ENCODE measurements at regions not wholly inside any gene's neighbourhood (a gene's known extent, or its start where the extent isn't known, plus 50 kb on each side); places are given as distances from the start of the nearest gene placed in this dataset.

DNA sequence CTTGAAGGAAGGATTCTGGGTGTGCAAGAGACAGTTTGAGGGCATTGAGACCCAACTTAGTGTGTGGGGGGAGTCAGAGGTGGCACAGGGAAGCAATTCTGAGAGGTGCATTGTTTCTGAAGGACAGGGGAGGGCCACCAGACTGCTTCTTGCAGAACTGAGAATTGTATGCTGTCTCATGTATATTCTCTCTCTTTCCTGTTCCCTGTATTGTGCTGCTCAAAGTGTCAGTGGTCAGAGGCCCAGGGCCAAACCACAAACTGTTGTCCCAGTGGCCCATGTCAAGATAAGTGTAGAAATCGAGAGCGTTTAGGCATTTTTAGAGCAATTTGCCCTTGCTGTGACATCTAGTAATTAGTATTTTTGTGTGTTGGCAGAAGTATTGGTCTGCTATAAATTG, 567.1 kb downstream of the EDEM1 start (continued):
- TF ChIP-seq, protein P1, sequence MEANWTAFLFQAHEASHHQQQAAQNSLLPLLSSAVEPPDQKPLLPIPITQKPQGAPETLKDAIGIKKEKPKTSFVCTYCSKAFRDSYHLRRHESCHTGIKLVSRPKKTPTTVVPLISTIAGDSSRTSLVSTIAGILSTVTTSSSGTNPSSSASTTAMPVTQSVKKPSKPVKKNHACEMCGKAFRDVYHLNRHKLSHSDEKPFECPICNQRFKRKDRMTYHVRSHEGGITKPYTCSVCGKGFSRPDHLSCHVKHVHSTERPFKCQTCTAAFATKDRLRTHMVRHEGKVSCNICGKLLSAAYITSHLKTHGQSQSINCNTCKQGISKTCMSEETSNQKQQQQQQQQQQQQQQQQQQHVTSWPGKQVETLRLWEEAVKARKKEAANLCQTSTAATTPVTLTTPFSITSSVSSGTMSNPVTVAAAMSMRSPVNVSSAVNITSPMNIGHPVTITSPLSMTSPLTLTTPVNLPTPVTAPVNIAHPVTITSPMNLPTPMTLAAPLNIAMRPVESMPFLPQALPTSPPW (CRISPR knock-in tag; IDR thresholded peaks at IDR 0.05), result peak; percentile 16; the same call in 1 of the 2 replicates
- TF ChIP-seq RCOR1 (IDR thresholded peaks at IDR 0.05; ENCODE audit: borderline replicate concordance in 1 of 2, low read depth in 2 of 2, low read length in 2 of 2) (peak in 1 of 2 experiments; percentile 76; a peak in 1 of 4 replicates), MCM7 (IDR thresholded peaks at IDR 0.05) (no peak), ZFP36 (IDR thresholded peaks at IDR 0.05; ENCODE audit: low read depth, low read length, partially characterized antibody) (no peak), FOSL1 (tag; conservative IDR thresholded peaks at IDR 0.05) (0 out of 2 replicates have a peak, but pooled peaks have one; percentile 19), ZNF75A (CRISPR knock-in tag; IDR thresholded peaks at IDR 0.05) (no peak), HSF4 (CRISPR knock-in tag; IDR thresholded peaks at IDR 0.05; ENCODE audit: borderline replicate concordance) (no peak)
- TF ChIP-seq, protein P2, sequence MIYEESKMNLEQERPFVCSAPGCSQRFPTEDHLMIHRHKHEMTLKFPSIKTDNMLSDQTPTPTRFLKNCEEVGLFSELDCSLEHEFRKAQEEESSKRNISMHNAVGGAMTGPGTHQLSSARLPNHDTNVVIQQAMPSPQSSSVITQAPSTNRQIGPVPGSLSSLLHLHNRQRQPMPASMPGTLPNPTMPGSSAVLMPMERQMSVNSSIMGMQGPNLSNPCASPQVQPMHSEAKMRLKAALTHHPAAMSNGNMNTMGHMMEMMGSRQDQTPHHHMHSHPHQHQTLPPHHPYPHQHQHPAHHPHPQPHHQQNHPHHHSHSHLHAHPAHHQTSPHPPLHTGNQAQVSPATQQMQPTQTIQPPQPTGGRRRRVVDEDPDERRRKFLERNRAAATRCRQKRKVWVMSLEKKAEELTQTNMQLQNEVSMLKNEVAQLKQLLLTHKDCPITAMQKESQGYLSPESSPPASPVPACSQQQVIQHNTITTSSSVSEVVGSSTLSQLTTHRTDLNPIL (CRISPR knock-in tag; IDR thresholded peaks at IDR 0.05), result no peak

DNA sequence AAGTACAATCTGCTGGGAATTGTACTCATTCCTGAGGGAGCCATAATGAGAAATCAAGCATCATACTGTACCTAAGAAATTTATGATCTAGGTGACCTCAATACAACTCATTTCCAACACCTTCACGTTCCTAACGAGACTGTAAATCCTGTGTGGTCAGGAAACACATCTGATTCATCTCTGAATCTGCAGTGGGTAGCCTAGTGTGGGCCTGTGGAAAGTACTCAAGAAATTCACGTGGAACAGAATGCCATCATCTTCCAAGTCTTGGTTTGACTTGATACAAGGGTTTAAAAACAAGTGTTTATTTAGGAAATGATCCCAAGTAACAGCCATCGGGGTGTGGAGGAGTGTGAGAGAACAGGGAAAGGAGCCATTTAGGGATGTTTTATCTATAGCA, 568.9 kb downstream of the EDEM1 start:
- H3K27ac ChIP-seq (ENCODE audit: extremely low read depth, low read depth, low read length), result no peak overlapping the region
- in situ Hi-C loops (cut with MboI) (no loop called here), intact Hi-C loops (cut with micrococcal nuclease) (no loop called here)
- H3K4me2 ChIP-seq (ENCODE audit: insufficient read depth, low read length), result no peak overlapping the region
- WGBS (ENCODE audit: insufficient coverage, low coverage, missing lambda C conversion rate), result 18% methylated on average over 4 of the region's 4 CpGs
- no peak overlapping the region for H2AFZ ChIP-seq (ENCODE audit: low read depth, low read length)
- ChIA-PET POLR2A (interaction anchor here (1.1 to 1.4 kb wide), 2 partner anchors 11 to 14 kb away, joined by 3 to 5 read pairs; no protein-coding TSS in a partner anchor), CTCF (ENCODE audit: low intra/inter-chr PET ratio) (no interaction called here)
- H3K4me3 ChIP-seq, result no peak overlapping the region
- H4K20me1 ChIP-seq (replicated peaks; ENCODE audit: control insufficient read depth, insufficient read depth, low read length), result no peaks in the 10 kb centered on the region
- no peak for FAIRE-seq
- no peak for DNase-seq (ENCODE audit: extremely low read depth in 1 of 4, low spot score in 3 of 4)
- no peaks in the 10 kb centered on the region for H3K79me2 ChIP-seq (ENCODE audit: control insufficient read depth, insufficient read depth, low read length)
- H3K27me3 ChIP-seq (ENCODE audit: control insufficient read depth in 2 of 2, insufficient read depth in 2 of 2, low read length in 2 of 2), result no peaks in the 10 kb centered on the region
- no peak for ATAC-seq
- TF ChIP-seq TAF15 (IDR thresholded peaks at IDR 0.05; ENCODE audit: low read depth, low read length) (no peak), ZNF263 (CRISPR knock-in tag; IDR thresholded peaks at IDR 0.05; ENCODE audit: borderline replicate concordance) (no peak), ZNF707 (CRISPR knock-in tag; conservative IDR thresholded peaks at IDR 0.05) (no peak), KAT2B (IDR thresholded peaks at IDR 0.05; ENCODE audit: low read depth, low read length) (no peak), HOXB6 (CRISPR knock-in tag; IDR thresholded peaks at IDR 0.05; ENCODE audit: borderline replicate concordance) (no peak)
- TF ChIP-seq, protein P3, sequence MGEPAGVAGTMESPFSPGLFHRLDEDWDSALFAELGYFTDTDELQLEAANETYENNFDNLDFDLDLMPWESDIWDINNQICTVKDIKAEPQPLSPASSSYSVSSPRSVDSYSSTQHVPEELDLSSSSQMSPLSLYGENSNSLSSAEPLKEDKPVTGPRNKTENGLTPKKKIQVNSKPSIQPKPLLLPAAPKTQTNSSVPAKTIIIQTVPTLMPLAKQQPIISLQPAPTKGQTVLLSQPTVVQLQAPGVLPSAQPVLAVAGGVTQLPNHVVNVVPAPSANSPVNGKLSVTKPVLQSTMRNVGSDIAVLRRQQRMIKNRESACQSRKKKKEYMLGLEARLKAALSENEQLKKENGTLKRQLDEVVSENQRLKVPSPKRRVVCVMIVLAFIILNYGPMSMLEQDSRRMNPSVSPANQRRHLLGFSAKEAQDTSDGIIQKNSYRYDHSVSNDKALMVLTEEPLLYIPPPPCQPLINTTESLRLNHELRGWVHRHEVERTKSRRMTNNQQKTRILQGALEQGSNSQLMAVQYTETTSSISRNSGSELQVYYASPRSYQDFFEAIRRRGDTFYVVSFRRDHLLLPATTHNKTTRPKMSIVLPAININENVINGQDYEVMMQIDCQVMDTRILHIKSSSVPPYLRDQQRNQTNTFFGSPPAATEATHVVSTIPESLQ (CRISPR knock-in tag; IDR thresholded peaks at IDR 0.05), result no peak
- TF ChIP-seq, protein P4, sequence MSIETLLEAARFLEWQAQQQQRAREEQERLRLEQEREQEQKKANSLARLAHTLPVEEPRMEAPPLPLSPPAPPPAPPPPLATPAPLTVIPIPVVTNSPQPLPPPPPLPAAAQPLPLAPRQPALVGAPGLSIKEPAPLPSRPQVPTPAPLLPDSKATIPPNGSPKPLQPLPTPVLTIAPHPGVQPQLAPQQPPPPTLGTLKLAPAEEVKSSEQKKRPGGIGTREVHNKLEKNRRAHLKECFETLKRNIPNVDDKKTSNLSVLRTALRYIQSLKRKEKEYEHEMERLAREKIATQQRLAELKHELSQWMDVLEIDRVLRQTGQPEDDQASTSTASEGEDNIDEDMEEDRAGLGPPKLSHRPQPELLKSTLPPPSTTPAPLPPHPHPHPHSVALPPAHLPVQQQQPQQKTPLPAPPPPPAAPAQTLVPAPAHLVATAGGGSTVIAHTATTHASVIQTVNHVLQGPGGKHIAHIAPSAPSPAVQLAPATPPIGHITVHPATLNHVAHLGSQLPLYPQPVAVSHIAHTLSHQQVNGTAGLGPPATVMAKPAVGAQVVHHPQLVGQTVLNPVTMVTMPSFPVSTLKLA (conservative IDR thresholded peaks at IDR 0.05), result no peak
- no peaks in the 10 kb centered on the region for H3K36me3 ChIP-seq (ENCODE audit: control insufficient read depth, insufficient read depth, low read length)
- BruUV-seq (replicated peaks), result no TSS peak
- no peaks in the 10 kb centered on the region for H3K9me3 ChIP-seq (replicated peaks; ENCODE audit: control insufficient read depth, insufficient read depth, low read depth, low read length)
- peaks cover 0 to 13% of the 10 kb centered on the region in 2 experiments; a peak in 3 of 5 replicates for H3K4me1 ChIP-seq (replicated peaks in 1 of 2; ENCODE audit: control insufficient read depth in 2 of 2, insufficient read depth in 2 of 2, low read length in 2 of 2)
- H3K9ac ChIP-seq (ENCODE audit: insufficient read depth in 1 of 2, low read depth in 2 of 2, low read length in 2 of 2), result no peak overlapping the region
- no peaks in the 10 kb centered on the region for H3K9me1 ChIP-seq (ENCODE audit: control insufficient read depth, insufficient read depth, low read length)
